ENCODE measurements at regions not wholly inside any gene's neighbourhood (a gene's known extent, or its start where the extent isn't known, plus 50 kb on each side); places are given as distances from the start of the nearest gene placed in this dataset.
"Not testable (repeated sequence)": the region's sequence is repeated elsewhere in the genome, so short reads cannot be mapped to it uniquely, and the experiment has no call there.

GRCh38 chr5:126138281-126138931 is 284.8 kb upstream of the GRAMD2B start:
- no peak for TF ChIP-seq CTCF (IDR thresholded peaks at IDR 0.05; ENCODE audit: insufficient read depth, low read length)
- DNase-seq (ENCODE audit: low read depth), result peak; percentile 34

GRCh38 chr5:126139086-126139485 is 284.1 kb upstream of the GRAMD2B start:
- no peak for TF ChIP-seq CTCF (IDR thresholded peaks at IDR 0.05; ENCODE audit: insufficient read depth, low read length)
- no peak overlapping the region for H3K4me3 ChIP-seq (ENCODE audit: low read depth, low read length)
- no peak for DNase-seq (ENCODE audit: low read depth)

More at GRCh38 chr5:126138281-126138931, 284.8 kb upstream of the GRAMD2B start:
- no peak overlapping the region for H3K4me3 ChIP-seq (ENCODE audit: low read depth, low read length)

- no peak for TF ChIP-seq CTCF (IDR thresholded peaks at IDR 0.05; ENCODE audit: insufficient read depth, low read length)
- DNase-seq (ENCODE audit: low read depth), result no peak
- H3K4me3 ChIP-seq (ENCODE audit: low read depth, low read length), result no peak overlapping the region
Measured at GRCh38 chr5:126139773-126140172, 283.4 kb upstream of the GRAMD2B start.

- DNase-seq (ENCODE audit: low read depth), result no peak
- TF ChIP-seq CTCF (IDR thresholded peaks at IDR 0.05; ENCODE audit: insufficient read depth, low read length), result no peak
- no peak overlapping the region for H3K4me3 ChIP-seq (ENCODE audit: low read depth, low read length)
Measured at GRCh38 chr5:126143622-126144021, 279.6 kb upstream of the GRAMD2B start.

GRCh38 chr5:126150319-126150718 is 272.9 kb upstream of the GRAMD2B start:
- DNase-seq (ENCODE audit: low read depth), result not testable (repeated sequence)

GRCh38 chr5:126155298-126155697 is 267.9 kb upstream of the GRAMD2B start:
- DNase-seq (ENCODE audit: low read depth); H3K4me3 ChIP-seq (ENCODE audit: low read depth, low read length): not testable (repeated sequence)

More at GRCh38 chr5:126150319-126150718, 272.9 kb upstream of the GRAMD2B start:
- H3K4me3 ChIP-seq (ENCODE audit: low read depth, low read length), result not testable (repeated sequence)

- DNase-seq (ENCODE audit: low read depth), result no peak
- H3K4me3 ChIP-seq (ENCODE audit: low read depth, low read length), result no peak overlapping the region
- no peak for TF ChIP-seq CTCF (IDR thresholded peaks at IDR 0.05; ENCODE audit: insufficient read depth, low read length)
Measured at GRCh38 chr5:126166368-126166767, 256.8 kb upstream of the GRAMD2B start.

GRCh38 chr5:126168785-126169184 is 254.4 kb upstream of the GRAMD2B start:
- TF ChIP-seq CTCF (IDR thresholded peaks at IDR 0.05; ENCODE audit: insufficient read depth, low read length), result no peak
- H3K4me3 ChIP-seq (ENCODE audit: low read depth, low read length), result no peak overlapping the region
- DNase-seq (ENCODE audit: low read depth), result no peak
